IMR-90 (cell line): ENCODE measurements at regions not wholly inside any gene's neighbourhood (a gene's known extent, or its start where the extent isn't known, plus 50 kb on each side); places are given as distances from the start of the nearest gene placed in this dataset.
"Not testable (repeated sequence)": the region's sequence is repeated elsewhere in the genome, so short reads cannot be mapped to it uniquely, and the experiment has no call there.

Experiments
- FOS ChIP-seq: fragments of 150-350 bp; IDR thresholded peaks from 2 replicates; pipeline ENCODE4 v1.6.1; 2016; ENCODE audit warnings: low read depth, low read length
- POLR2A ChIP-seq: IDR thresholded peaks from 2 replicates; pipeline ENCODE4 v1.6.1; 2012; ENCODE audit warnings: mild to moderate bottlenecking, low read depth, low read length
- RAD21 ChIP-seq: IDR thresholded peaks from 2 replicates; pipeline ENCODE4 v1.6.1; 2012; ENCODE audit warnings: low read length, improper control_type of control experiment
- TF ChIP-seq, protein P1 (sequence below): conservative IDR thresholded peaks from 2 replicates; pipeline ENCODE4 v1.5.1; 2012; ENCODE audit warnings: mild to moderate bottlenecking, low read depth, low read length, improper control_type of control experiment

- TF ChIP-seq, protein P1, sequence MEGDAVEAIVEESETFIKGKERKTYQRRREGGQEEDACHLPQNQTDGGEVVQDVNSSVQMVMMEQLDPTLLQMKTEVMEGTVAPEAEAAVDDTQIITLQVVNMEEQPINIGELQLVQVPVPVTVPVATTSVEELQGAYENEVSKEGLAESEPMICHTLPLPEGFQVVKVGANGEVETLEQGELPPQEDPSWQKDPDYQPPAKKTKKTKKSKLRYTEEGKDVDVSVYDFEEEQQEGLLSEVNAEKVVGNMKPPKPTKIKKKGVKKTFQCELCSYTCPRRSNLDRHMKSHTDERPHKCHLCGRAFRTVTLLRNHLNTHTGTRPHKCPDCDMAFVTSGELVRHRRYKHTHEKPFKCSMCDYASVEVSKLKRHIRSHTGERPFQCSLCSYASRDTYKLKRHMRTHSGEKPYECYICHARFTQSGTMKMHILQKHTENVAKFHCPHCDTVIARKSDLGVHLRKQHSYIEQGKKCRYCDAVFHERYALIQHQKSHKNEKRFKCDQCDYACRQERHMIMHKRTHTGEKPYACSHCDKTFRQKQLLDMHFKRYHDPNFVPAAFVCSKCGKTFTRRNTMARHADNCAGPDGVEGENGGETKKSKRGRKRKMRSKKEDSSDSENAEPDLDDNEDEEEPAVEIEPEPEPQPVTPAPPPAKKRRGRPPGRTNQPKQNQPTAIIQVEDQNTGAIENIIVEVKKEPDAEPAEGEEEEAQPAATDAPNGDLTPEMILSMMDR = not testable (repeated sequence)
- TF ChIP-seq POLR2A, RAD21, FOS: not testable (repeated sequence)
Observed at GRCh38 chr3:75840160-75840559, 54.8 kb upstream of the ZNF717 start.
